Activated naive CD4-positive, alpha-beta T cell treated with anti-CD3 and anti-CD28 coated beads for 36 hours (primary cell): ENCODE measurements at regions not wholly inside any gene's neighbourhood (a gene's known extent, or its start where the extent isn't known, plus 50 kb on each side); places are given as distances from the start of the nearest gene placed in this dataset.
A peak's percentile ranks its signal among the peaks of the same experiment; 100 is the strongest.
"Not testable (repeated sequence)": the region's sequence is repeated elsewhere in the genome, so short reads cannot be mapped to it uniquely, and the experiment has no call there.

Experiments
- CTCF ChIA-PET: fragments of 350-600 bp; sonication (Branson Sonifier 250); formaldehyde crosslinking; loops from one replicate; lab custom pipeline; 2021; ENCODE audit warnings: antibody characterized with exemption; lab: Charles Lee
- DNase-seq: peaks from one replicate; pipeline ENCODE4 v3.0.0-alpha.2; 2020
- H3K27ac Mint-ChIP-seq: one replicate; pipeline ENCODE4 v1.8.0; 2021; ENCODE audit warnings: mild to moderate bottlenecking, mixed read lengths
- H3K27me3 Mint-ChIP-seq: one replicate; pipeline ENCODE4 v1.8.0; 2021; ENCODE audit warnings: low read depth, mixed read lengths
- H3K36me3 Mint-ChIP-seq: one replicate; pipeline ENCODE4 v1.8.0; 2021; ENCODE audit warnings: low read depth, mixed read lengths
- H3K4me1 Mint-ChIP-seq: one replicate; pipeline ENCODE4 v1.8.0; 2021; ENCODE audit warnings: low read depth, mixed read lengths
- H3K4me3 Mint-ChIP-seq: one replicate; pipeline ENCODE4 v1.8.0; 2021; ENCODE audit warnings: mild to moderate bottlenecking, moderate library complexity, mixed read lengths
- H3K9me3 Mint-ChIP-seq: one replicate; pipeline ENCODE4 v1.8.0; 2021; ENCODE audit warnings: mixed read lengths
- intact Hi-C: fragments of 100-400 bp; cut with micrococcal nuclease; formaldehyde crosslinking; loops from one replicate; pipeline ENCODE4 v1.15.1; 2023

GRCh38 chr6:148629592-148630465 lies 117.0 kb upstream of the UST start:
- no peaks in the 10 kb centered on the region for H3K36me3 Mint-ChIP-seq
- no peak overlapping the region for H3K27ac Mint-ChIP-seq
- no peaks in the 10 kb centered on the region for H3K4me1 Mint-ChIP-seq
- no peaks in the 10 kb centered on the region for H3K9me3 Mint-ChIP-seq
- no peak for DNase-seq
- CTCF ChIA-PET, result no interaction called here
- intact Hi-C loops, result no loop called here
- H3K4me3 Mint-ChIP-seq, result no peak overlapping the region
- no peaks in the 10 kb centered on the region for H3K27me3 Mint-ChIP-seq

GRCh38 chr6:148635070-148635743 lies 111.6 kb upstream of the UST start:
- Mint-ChIP-seq H3K36me3 (no peaks in the 10 kb centered on the region), H3K4me3 (no peak overlapping the region), H3K4me1 (peaks cover 5% of the 10 kb centered on the region), H3K27me3 (no peaks in the 10 kb centered on the region), H3K9me3 (no peaks in the 10 kb centered on the region), H3K27ac (no peak overlapping the region)
- intact Hi-C loops, result no loop called here
- CTCF ChIA-PET, result no interaction called here
- DNase-seq, result no peak

DNA sequence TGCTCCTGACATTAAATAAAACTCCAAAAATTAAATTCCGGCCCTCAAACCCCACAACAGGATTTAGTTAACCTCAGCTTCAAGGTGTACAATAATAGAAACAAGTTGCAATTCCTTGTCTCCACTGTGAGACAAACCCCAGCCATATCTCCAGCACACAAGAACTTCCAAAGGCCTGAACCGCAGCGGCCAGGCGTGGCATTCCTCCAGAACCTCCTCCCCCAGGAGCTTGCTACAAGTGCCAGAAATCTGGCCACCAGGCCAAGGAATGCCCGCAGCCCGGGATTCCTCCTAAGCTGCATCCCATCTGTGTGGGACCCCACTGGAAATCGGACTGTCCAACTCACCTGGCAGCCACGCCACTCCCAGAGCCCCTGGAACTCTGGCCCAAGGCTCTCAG lies 105.0 kb upstream of the UST start:
- H3K9me3 Mint-ChIP-seq, H3K4me1 Mint-ChIP-seq, H3K36me3 Mint-ChIP-seq, DNase-seq, intact Hi-C loops, H3K4me3 Mint-ChIP-seq, H3K27ac Mint-ChIP-seq, H3K27me3 Mint-ChIP-seq, CTCF ChIA-PET: not testable (repeated sequence)

- H3K4me1 Mint-ChIP-seq, H3K36me3 Mint-ChIP-seq, H3K27me3 Mint-ChIP-seq, DNase-seq, CTCF ChIA-PET, intact Hi-C loops, H3K27ac Mint-ChIP-seq, H3K9me3 Mint-ChIP-seq, H3K4me3 Mint-ChIP-seq: not testable (repeated sequence)
Observed at GRCh38 chr6:148643208-148643607, 103.6 kb upstream of the UST start.

DNA sequence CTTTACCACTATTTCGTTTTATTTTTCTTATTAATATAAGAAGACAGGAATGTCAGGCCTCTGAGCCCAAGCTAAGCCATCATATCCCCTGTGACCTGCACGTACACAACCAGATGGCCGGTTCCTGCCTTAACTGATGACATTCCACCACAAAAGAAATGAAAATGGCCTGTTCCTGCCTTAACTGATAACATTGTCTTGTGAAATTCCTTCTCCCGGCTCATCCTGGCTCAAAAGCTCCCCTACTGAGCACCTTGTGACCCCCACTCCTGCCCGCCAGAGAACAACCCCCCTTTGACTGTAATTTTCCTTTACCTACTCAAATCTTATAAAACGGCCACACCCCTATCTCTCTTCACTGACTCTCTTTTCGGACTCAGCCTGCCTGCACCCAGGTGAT lies 101.8 kb upstream of the UST start:
- H3K4me3 Mint-ChIP-seq, H3K27ac Mint-ChIP-seq, H3K36me3 Mint-ChIP-seq, H3K4me1 Mint-ChIP-seq, H3K9me3 Mint-ChIP-seq, CTCF ChIA-PET, DNase-seq, H3K27me3 Mint-ChIP-seq, intact Hi-C loops: not testable (repeated sequence)

GRCh38 chr6:148648754-148649453 lies 97.9 kb upstream of the UST start:
- Mint-ChIP-seq H3K9me3 (peaks cover 5% of the 10 kb centered on the region), H3K27me3 (peaks cover 3% of the 10 kb centered on the region), H3K4me1 (no peaks in the 10 kb centered on the region), H3K36me3 (no peaks in the 10 kb centered on the region), H3K4me3 (no peak overlapping the region), H3K27ac (no peak overlapping the region)
- no peak for DNase-seq
- CTCF ChIA-PET, result interaction anchor here (0.6 kb wide), 1 partner anchor 31 kb away, joined by 3 read pairs; no protein-coding TSS in a partner anchor
- intact Hi-C loops, result no loop called here

GRCh38 chr6:148649454-148649963 lies 97.3 kb upstream of the UST start:
- CTCF ChIA-PET, result interaction anchor here (0.6 kb wide), 1 partner anchor 31 kb away, joined by 3 read pairs; no protein-coding TSS in a partner anchor
- DNase-seq, result no peak
- Mint-ChIP-seq H3K4me3 (no peak overlapping the region), H3K27me3 (peaks cover 3% of the 10 kb centered on the region), H3K9me3 (peaks cover 6% of the 10 kb centered on the region), H3K36me3 (no peaks in the 10 kb centered on the region), H3K4me1 (no peaks in the 10 kb centered on the region), H3K27ac (peak overlapping the region; percentile 11)
- intact Hi-C loops, result no loop called here

DNA sequence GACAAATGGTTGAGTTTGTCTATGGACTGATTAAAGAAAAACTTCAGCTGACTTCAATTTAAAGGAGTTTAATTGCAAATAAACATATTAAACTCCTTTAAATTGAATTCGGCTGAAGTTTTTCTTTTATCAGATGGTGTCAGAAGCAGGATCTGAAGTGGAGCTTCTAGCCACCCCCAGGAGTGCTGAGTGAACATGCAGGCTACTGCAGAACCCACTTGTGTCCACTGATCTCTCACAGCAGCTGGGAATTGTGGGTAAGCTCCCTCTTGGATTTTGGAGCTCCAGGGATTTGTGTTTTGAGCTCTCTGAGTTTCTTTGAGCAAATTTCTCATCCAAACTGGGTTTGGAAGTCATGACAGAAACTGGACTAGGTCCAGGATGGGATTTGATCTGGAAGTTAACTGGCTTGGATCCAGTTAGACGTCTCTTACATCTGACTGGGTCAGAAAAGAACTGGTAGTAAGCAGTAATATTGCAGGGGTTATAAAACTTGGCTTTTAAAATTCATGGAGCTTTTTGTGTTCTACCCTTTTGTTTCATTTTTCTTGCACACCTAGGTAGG lies 95.8 kb upstream of the UST start:
- CTCF ChIA-PET, result interaction anchor here (0.7 kb wide), 1 partner anchor 17 kb away, joined by 5 read pairs; no protein-coding TSS in a partner anchor
- intact Hi-C loops, result no loop called here
- Mint-ChIP-seq H3K27me3 (peaks cover 3% of the 10 kb centered on the region), H3K4me3 (no peak overlapping the region), H3K4me1 (no peaks in the 10 kb centered on the region), H3K36me3 (no peaks in the 10 kb centered on the region), H3K9me3 (peaks cover 6% of the 10 kb centered on the region), H3K27ac (no peak overlapping the region)
- DNase-seq, result no peak

GRCh38 chr6:148652205-148652604 lies 94.6 kb upstream of the UST start:
- Mint-ChIP-seq H3K27me3 (peaks cover 3% of the 10 kb centered on the region), H3K4me1 (no peaks in the 10 kb centered on the region), H3K27ac (no peak overlapping the region), H3K4me3 (no peak overlapping the region), H3K36me3 (no peaks in the 10 kb centered on the region), H3K9me3 (peaks cover 6% of the 10 kb centered on the region)
- CTCF ChIA-PET, result no interaction called here
- intact Hi-C loops, result no loop called here
- DNase-seq, result no peak

DNA sequence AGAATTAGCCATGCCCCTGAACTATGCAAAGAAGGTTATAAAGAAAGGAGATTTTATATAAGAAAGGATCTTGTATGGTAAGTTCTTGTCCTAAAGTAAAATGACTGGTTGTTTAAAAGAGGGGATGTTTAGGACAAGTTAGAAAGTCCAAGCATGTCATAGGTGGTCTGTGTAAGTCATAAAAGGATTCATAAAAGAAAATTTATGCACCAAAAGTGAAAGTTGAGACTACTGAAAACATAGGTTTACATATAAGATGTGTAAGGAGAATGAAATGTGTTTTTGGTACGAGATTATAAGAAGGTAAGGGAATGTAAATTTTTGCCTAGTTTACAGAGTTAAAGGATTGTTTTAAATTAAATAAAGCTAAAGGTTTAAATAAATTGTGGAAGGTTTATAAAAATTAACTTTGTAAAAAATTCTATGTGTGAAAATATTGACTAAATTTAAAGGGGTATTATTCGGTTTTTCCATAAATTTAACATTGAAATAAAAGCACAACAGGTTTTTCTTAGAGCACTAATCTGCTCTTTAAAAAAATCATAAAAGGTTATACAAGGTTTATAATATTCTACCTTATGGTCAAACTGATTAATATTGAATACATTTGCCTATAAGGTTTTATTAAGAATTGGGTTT lies 93.6 kb upstream of the UST start:
- no peaks in the 10 kb centered on the region for H3K36me3 Mint-ChIP-seq
- H3K27ac Mint-ChIP-seq, result no peak overlapping the region
- intact Hi-C loops, result no loop called here
- no peak for DNase-seq
- H3K4me1 Mint-ChIP-seq, result no peaks in the 10 kb centered on the region
- CTCF ChIA-PET, result no interaction called here
- H3K4me3 Mint-ChIP-seq, result no peak overlapping the region
- H3K27me3 Mint-ChIP-seq, result peaks cover 3% of the 10 kb centered on the region
- peaks cover 6% of the 10 kb centered on the region for H3K9me3 Mint-ChIP-seq

GRCh38 chr6:148657048-148657447 lies 89.8 kb upstream of the UST start:
- Mint-ChIP-seq H3K27ac (no peak overlapping the region), H3K36me3 (no peaks in the 10 kb centered on the region)
- CTCF ChIA-PET, result no interaction called here

More at GRCh38 chr6:148657048-148657447, 89.8 kb upstream of the UST start:
- Mint-ChIP-seq H3K4me3 (no peak overlapping the region), H3K4me1 (no peaks in the 10 kb centered on the region), H3K9me3 (peaks cover 7% of the 10 kb centered on the region), H3K27me3 (peaks cover 2% of the 10 kb centered on the region)
- intact Hi-C loops, result no loop called here
- DNase-seq, result no peak
